Suprapubic skin (tissue), 4 donors: ENCODE measurements at regions not wholly inside any gene's neighbourhood (a gene's known extent, or its start where the extent isn't known, plus 50 kb on each side); places are given as distances from the start of the nearest gene placed in this dataset.

Source experiments
- DNase-seq, 2 donors: peaks; one replicate each; pipeline ENCODE4 v3.0.0-alpha.2; 2019; ENCODE audit warnings: low spot score in 2 of 2
- H3K27ac ChIP-seq: fragments of 200-600 bp; sonication (generic); one replicate; pipeline ENCODE4 v1.5.1; 2019
- H3K27me3 ChIP-seq: fragments of 200-600 bp; sonication (generic); one replicate; pipeline ENCODE4 v1.5.1; 2019
- H3K36me3 ChIP-seq: fragments of 200-600 bp; sonication (generic); one replicate; pipeline ENCODE4 v1.5.1; 2019
- H3K4me1 ChIP-seq: fragments of 200-600 bp; sonication (generic); one replicate; pipeline ENCODE4 v1.5.1; 2019
- H3K4me3 ChIP-seq: fragments of 200-600 bp; sonication (generic); one replicate; pipeline ENCODE4 v1.5.1; 2019; ENCODE audit warnings: mild to moderate bottlenecking
- H3K9me3 ChIP-seq: fragments of 200-600 bp; sonication (generic); one replicate; pipeline ENCODE4 v1.5.1; 2019
- CTCF ChIP-seq, 2 donors: fragments of 200-600 bp in 1 of 2; fragments of 450-650 bp in 1 of 2; sonication (generic) in 1 of 2; IDR thresholded peaks; one replicate each; pipeline ENCODE4 v1.5.1; 2016 to 2019; ENCODE audit warnings: antibody characterized with exemption in 2 of 2, mild to moderate bottlenecking in 1 of 2, moderate library complexity in 1 of 2
- EP300 ChIP-seq: sonication (generic); formaldehyde crosslinking; IDR thresholded peaks from one replicate; pipeline ENCODE4 v1.6.1; 2017; ENCODE audit warnings: antibody characterized with exemption
- POLR2A ChIP-seq, 2 donors: fragments of 450-650 bp; IDR thresholded peaks; one replicate each; pipeline ENCODE4 v1.6.1; 2017; ENCODE audit warnings: antibody characterized with exemption in 2 of 2, mild to moderate bottlenecking in 2 of 2, moderate library complexity in 2 of 2
- POLR2AphosphoS5 ChIP-seq, 3 donors: sonication (generic); formaldehyde crosslinking; IDR thresholded peaks; one replicate each; pipeline ENCODE4 v1.6.1; 2017; ENCODE audit warnings: antibody characterized with exemption in 3 of 3
- WGBS: methylation state at CpG from one replicate; pipeline ENCODE4 v1.1.5; 2018; 5-methylcytosine and 5-hydroxymethylcytosine counted together

- Histone ChIP-seq H3K9me3 (no peaks in the 10 kb centered on the region), H3K27ac (no peak overlapping the region), H3K4me1 (no peaks in the 10 kb centered on the region), H3K4me3 (no peak overlapping the region), H3K36me3 (no peaks in the 10 kb centered on the region), H3K27me3 (no peaks in the 10 kb centered on the region)
- DNase-seq = no peak
- TF ChIP-seq POLR2A (IDR thresholded peaks at IDR 0.05) (no peak), POLR2AphosphoS5 (IDR thresholded peaks at IDR 0.05) (no peak), CTCF (IDR thresholded peaks at IDR 0.05) (no peak), EP300 (no peak)
- WGBS = 41% methylated on average over 3 of the region's 3 CpGs
These were observed 87.2 kb upstream of the CNIH3 start for GRCh38 chr1:224528900-224529299.

GRCh38 chr1:224529844-224530243 lies 86.3 kb upstream of the CNIH3 start:
- Histone ChIP-seq H3K9me3 (no peaks in the 10 kb centered on the region), H3K27me3 (no peaks in the 10 kb centered on the region), H3K4me3 (no peak overlapping the region), H3K4me1 (no peaks in the 10 kb centered on the region), H3K27ac (no peak overlapping the region), H3K36me3 (no peaks in the 10 kb centered on the region)
- 86% methylated on average over 5 of the region's 5 CpGs for WGBS
- DNase-seq = no peak
- TF ChIP-seq POLR2AphosphoS5 (IDR thresholded peaks at IDR 0.05) (no peak), CTCF (IDR thresholded peaks at IDR 0.05) (no peak), EP300 (no peak), POLR2A (IDR thresholded peaks at IDR 0.05) (no peak)

GRCh38 chr1:224533517-224533916 lies 82.6 kb upstream of the CNIH3 start:
- Histone ChIP-seq H3K36me3 (no peaks in the 10 kb centered on the region), H3K27me3 (no peaks in the 10 kb centered on the region), H3K4me1 (no peaks in the 10 kb centered on the region), H3K4me3 (no peak overlapping the region), H3K9me3 (no peaks in the 10 kb centered on the region), H3K27ac (no peak overlapping the region)
- TF ChIP-seq POLR2AphosphoS5 (IDR thresholded peaks at IDR 0.05) (no peak), EP300 (no peak), CTCF (IDR thresholded peaks at IDR 0.05) (no peak), POLR2A (IDR thresholded peaks at IDR 0.05) (no peak)
- WGBS = 84% methylated on average over 6 of the region's 6 CpGs
- DNase-seq = no peak

GRCh38 chr1:224534731-224535130 lies 81.4 kb upstream of the CNIH3 start:
- no peak for DNase-seq
- WGBS = 86% methylated on average over 3 of the region's 3 CpGs
- TF ChIP-seq EP300 (no peak), POLR2AphosphoS5 (IDR thresholded peaks at IDR 0.05) (no peak), CTCF (IDR thresholded peaks at IDR 0.05) (no peak), POLR2A (IDR thresholded peaks at IDR 0.05) (no peak)

GRCh38 chr1:224535641-224536040 lies 80.5 kb upstream of the CNIH3 start:
- no peak overlapping the region for H3K27ac ChIP-seq
- no peaks in the 10 kb centered on the region for H3K27me3 ChIP-seq
- H3K4me1 ChIP-seq = peaks cover 9% of the 10 kb centered on the region
- 94% methylated on average over 7 of the region's 7 CpGs for WGBS
- H3K36me3 ChIP-seq = no peaks in the 10 kb centered on the region
- no peak for DNase-seq
- no peak overlapping the region for H3K4me3 ChIP-seq
- no peaks in the 10 kb centered on the region for H3K9me3 ChIP-seq
- TF ChIP-seq POLR2AphosphoS5 (IDR thresholded peaks at IDR 0.05) (no peak), CTCF (IDR thresholded peaks at IDR 0.05) (no peak), EP300 (no peak), POLR2A (IDR thresholded peaks at IDR 0.05) (no peak)

More at GRCh38 chr1:224534731-224535130, 81.4 kb upstream of the CNIH3 start:
- peaks cover under 1% of the 10 kb centered on the region for H3K4me1 ChIP-seq
- H3K27ac ChIP-seq = no peak overlapping the region
- H3K36me3 ChIP-seq = no peaks in the 10 kb centered on the region
- no peaks in the 10 kb centered on the region for H3K27me3 ChIP-seq
- no peak overlapping the region for H3K4me3 ChIP-seq
- no peaks in the 10 kb centered on the region for H3K9me3 ChIP-seq
